Endothelial cell of umbilical vein (primary cell): ENCODE measurements at regions not wholly inside any gene's neighbourhood (a gene's known extent, or its start where the extent isn't known, plus 50 kb on each side); places are given as distances from the start of the nearest gene placed in this dataset.

Experiments
- BruUV-seq: library from RNA; stranded (reverse); fragments of 400-500 nt; replicated peaks from 2 replicates; lab custom pipeline; 2021; lab: Mats Ljungman, UMichigan
- CTCF ChIA-PET: fragments of 300-600, 350-600 bp; sonication (Branson Sonifier 250); formaldehyde crosslinking; loops from one replicate; lab custom pipeline; 2021; ENCODE audit warnings: antibody characterized with exemption, inconsistent platforms; lab: Charles Lee
- POLR2A ChIA-PET: fragments of 300-600, 350-600 bp; sonication (Branson Sonifier 250); formaldehyde crosslinking; loops from one replicate; lab custom pipeline; 2021; ENCODE audit warnings: antibody characterized with exemption, inconsistent platforms; lab: Charles Lee
- DNase-seq: peaks from one replicate; pipeline ENCODE4 v3.0.0-alpha.2; 2011; ENCODE audit warnings: low read depth, low spot score
- FAIRE-seq: peaks from 2 replicates; lab custom pipeline; 2011; peaks lifted over from hg19 to GRCh38; lab: Jason Lieb, UNC
- H2AFZ ChIP-seq: 2 replicates; pipeline ENCODE4 v1.6.0; 2012; ENCODE audit warnings: low read depth, low read length, control low read depth, inconsistent platforms
- H3K27ac ChIP-seq: 2 replicates; pipeline ENCODE4 v1.5.1; 2011; ENCODE audit warnings: low read depth, mild to moderate bottlenecking, control low read depth, low read length, moderate library complexity; ENCODE audit not compliant: insufficient read depth
- H3K27me3 ChIP-seq, 2 experiments: 2 replicates each; pipeline versions ENCODE4 v1.6.0 to v1.6.1; 2011; ENCODE audit warnings: low read length in 2 of 2, mixed read lengths in 1 of 2; ENCODE audit not compliant: control insufficient read depth in 2 of 2, insufficient read depth in 2 of 2
- H3K36me3 ChIP-seq, 2 experiments: 2 replicates in 1 of 2; 3 replicates in 1 of 2; pipeline ENCODE4 v1.5.1; 2011; ENCODE audit warnings: low read length in 2 of 2, mild to moderate bottlenecking in 1 of 2, moderate library complexity in 1 of 2; ENCODE audit not compliant: control insufficient read depth in 2 of 2, insufficient read depth in 2 of 2; ENCODE audit errors: extremely low read depth in 1 of 2
- H3K4me1 ChIP-seq: 3 replicates; pipeline ENCODE4 v1.5.1; 2011; ENCODE audit warnings: mild to moderate bottlenecking, low read length; ENCODE audit not compliant: control insufficient read depth, insufficient read depth; ENCODE audit errors: extremely low read depth
- H3K4me2 ChIP-seq: 2 replicates; pipeline ENCODE4 v1.6.1; 2011; ENCODE audit warnings: low read length, control low read depth, mixed read lengths; ENCODE audit not compliant: insufficient read depth
- H3K4me3 ChIP-seq, 3 experiments: fragments of 200-600 bp in 1 of 3; sonication (generic), shearing (Covaris generic) in 1 of 3; replicated peaks in 1 of 3; 2 replicates each; pipeline ENCODE4 v1.5.1; 2011 to 2016; ENCODE audit warnings: control low read depth in 3 of 3, low read length in 3 of 3, mild to moderate bottlenecking in 2 of 3, inconsistent platforms in 1 of 3, low read depth in 1 of 3, moderate library complexity in 1 of 3; ENCODE audit not compliant: insufficient read depth in 1 of 3
- H3K79me2 ChIP-seq: 2 replicates; pipeline ENCODE4 v1.6.0; 2012; ENCODE audit warnings: low read length, inconsistent platforms; ENCODE audit not compliant: control insufficient read depth, insufficient read depth
- H3K9ac ChIP-seq: replicated peaks from 2 replicates; pipeline ENCODE3; 2011; ENCODE audit warnings: low read length, control low read depth; ENCODE audit not compliant: insufficient read depth; ENCODE audit errors: extremely low read depth
- H3K9me1 ChIP-seq: replicated peaks from 3 replicates; pipeline ENCODE4 v1.6.0; 2011; ENCODE audit warnings: mild to moderate bottlenecking, low read length; ENCODE audit not compliant: control insufficient read depth, insufficient read depth; ENCODE audit errors: extremely low read depth
- H3K9me3 ChIP-seq: replicated peaks from 2 replicates; pipeline ENCODE4 v1.5.1; 2012; ENCODE audit warnings: low read length, inconsistent platforms; ENCODE audit not compliant: control insufficient read depth, insufficient read depth
- H4K20me1 ChIP-seq: replicated peaks from 2 replicates; pipeline ENCODE3; 2011; ENCODE audit warnings: mild to moderate bottlenecking, low read length; ENCODE audit not compliant: control insufficient read depth, insufficient read depth; ENCODE audit errors: extremely low read depth
- EZH2 ChIP-seq: IDR thresholded peaks from 2 replicates; pipeline ENCODE4 v1.6.1; 2012; ENCODE audit warnings: borderline replicate concordance, low read depth, mild to moderate bottlenecking, moderate library complexity, low read length, inconsistent platforms; ENCODE audit not compliant: severe bottlenecking
- FOS ChIP-seq: IDR thresholded peaks from 2 replicates; pipeline ENCODE4 v1.6.1; 2011; ENCODE audit warnings: mild to moderate bottlenecking, low read length, moderate library complexity, borderline replicate concordance; ENCODE audit not compliant: insufficient read depth
- GATA2 ChIP-seq: IDR thresholded peaks from 2 replicates; pipeline ENCODE4 v1.7.0; 2011; ENCODE audit warnings: low read depth, mild to moderate bottlenecking, moderate library complexity, mixed read lengths, low read length; ENCODE audit not compliant: insufficient read length, insufficient read depth
- JUN ChIP-seq: IDR thresholded peaks from 2 replicates; pipeline ENCODE4 v1.6.1; 2011; ENCODE audit warnings: borderline replicate concordance, low read depth; ENCODE audit not compliant: insufficient read length, insufficient read depth
- MYC ChIP-seq: IDR thresholded peaks from one replicate; pipeline ENCODE4 v1.6.1; 2011; ENCODE audit warnings: mild to moderate bottlenecking, low read depth, low read length
- POLR2A ChIP-seq: IDR thresholded peaks from 2 replicates; pipeline ENCODE4 v1.6.1; 2012; ENCODE audit warnings: low read depth, mild to moderate bottlenecking, control low read depth, low read length
- POLR2AphosphoS5 ChIP-seq: IDR thresholded peaks from 2 replicates; pipeline ENCODE4 v1.6.1; 2012; ENCODE audit warnings: low read depth, mild to moderate bottlenecking, control low read depth, low read length, moderate library complexity; ENCODE audit not compliant: insufficient read depth
- dilution Hi-C: fragments of 300-500 bp; cut with MboI; formaldehyde crosslinking; loops from one replicate; pipeline ENCODE4 v1.15.0; 2019; ENCODE audit warnings: low sequenced_read_pairs; ENCODE audit not compliant: extremely low pct_ligation_motif_present
- intact Hi-C: fragments of 100-400 bp; cut with micrococcal nuclease; formaldehyde crosslinking; loops from one replicate; pipeline ENCODE4 v1.10.0; 2022
- TF ChIP-seq, protein P1 (sequence below): IDR thresholded peaks from 2 replicates; pipeline ENCODE4 v1.6.1; 2011; ENCODE audit not compliant: insufficient read depth, insufficient read length
- TF ChIP-seq, protein P2 (sequence below), 2 donors: IDR thresholded peaks; 1 replicate in 1 of 2; 2 replicates in 1 of 2; pipeline ENCODE4 v1.5.1; 2011; ENCODE audit warnings: low read length in 2 of 2, mild to moderate bottlenecking in 2 of 2, moderate library complexity in 2 of 2, control low read depth in 1 of 2, inconsistent platforms in 1 of 2, low read depth in 1 of 2; ENCODE audit not compliant: insufficient read depth in 1 of 2; ENCODE audit errors: extremely low read depth in 1 of 2

DNA sequence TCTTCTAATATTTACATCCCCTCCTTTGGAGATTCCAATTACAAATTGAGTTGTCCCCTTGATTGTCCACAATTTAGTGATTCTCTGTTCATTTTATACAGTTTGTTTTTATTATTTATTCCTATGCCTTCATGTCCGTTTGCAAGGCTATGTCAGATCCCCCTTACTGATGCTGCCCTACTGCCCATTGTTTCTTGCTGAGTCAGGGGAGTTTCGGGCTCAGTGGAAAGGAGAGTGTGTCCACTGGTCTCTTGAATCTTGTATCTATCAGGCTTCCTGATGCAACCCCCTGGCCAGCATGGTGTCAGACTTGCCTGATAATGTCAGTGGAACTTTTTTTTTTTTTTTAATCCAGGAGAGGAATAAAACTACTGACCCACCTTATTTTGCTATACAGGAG, 384.4 kb downstream of the CDC14C start:
- intact Hi-C loops: no loop called here

More for the DNA sequence above, 384.4 kb downstream of the CDC14C start:
- no TSS peak for BruUV-seq
- POLR2A ChIA-PET: no interaction called here
- H3K4me3 ChIP-seq: no peak overlapping the region
- no peak overlapping the region for H3K27ac ChIP-seq
- no peak for DNase-seq
- H2AFZ ChIP-seq: no peak overlapping the region
- dilution Hi-C loops: no loop called here
- H3K9ac ChIP-seq: no peak overlapping the region
- no peaks in the 10 kb centered on the region for H4K20me1 ChIP-seq
- H3K36me3 ChIP-seq: no peaks in the 10 kb centered on the region
- H3K79me2 ChIP-seq: no peaks in the 10 kb centered on the region
- no peak for TF ChIP-seq POLR2AphosphoS5
- TF ChIP-seq, protein P1, sequence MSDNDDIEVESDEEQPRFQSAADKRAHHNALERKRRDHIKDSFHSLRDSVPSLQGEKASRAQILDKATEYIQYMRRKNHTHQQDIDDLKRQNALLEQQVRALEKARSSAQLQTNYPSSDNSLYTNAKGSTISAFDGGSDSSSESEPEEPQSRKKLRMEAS: no peak
- TF ChIP-seq FOS: no peak
- no peak for TF ChIP-seq MYC
- no peak for TF ChIP-seq POLR2A
- TF ChIP-seq, protein P2, sequence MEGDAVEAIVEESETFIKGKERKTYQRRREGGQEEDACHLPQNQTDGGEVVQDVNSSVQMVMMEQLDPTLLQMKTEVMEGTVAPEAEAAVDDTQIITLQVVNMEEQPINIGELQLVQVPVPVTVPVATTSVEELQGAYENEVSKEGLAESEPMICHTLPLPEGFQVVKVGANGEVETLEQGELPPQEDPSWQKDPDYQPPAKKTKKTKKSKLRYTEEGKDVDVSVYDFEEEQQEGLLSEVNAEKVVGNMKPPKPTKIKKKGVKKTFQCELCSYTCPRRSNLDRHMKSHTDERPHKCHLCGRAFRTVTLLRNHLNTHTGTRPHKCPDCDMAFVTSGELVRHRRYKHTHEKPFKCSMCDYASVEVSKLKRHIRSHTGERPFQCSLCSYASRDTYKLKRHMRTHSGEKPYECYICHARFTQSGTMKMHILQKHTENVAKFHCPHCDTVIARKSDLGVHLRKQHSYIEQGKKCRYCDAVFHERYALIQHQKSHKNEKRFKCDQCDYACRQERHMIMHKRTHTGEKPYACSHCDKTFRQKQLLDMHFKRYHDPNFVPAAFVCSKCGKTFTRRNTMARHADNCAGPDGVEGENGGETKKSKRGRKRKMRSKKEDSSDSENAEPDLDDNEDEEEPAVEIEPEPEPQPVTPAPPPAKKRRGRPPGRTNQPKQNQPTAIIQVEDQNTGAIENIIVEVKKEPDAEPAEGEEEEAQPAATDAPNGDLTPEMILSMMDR (IDR thresholded peaks at IDR 0.05; ENCODE audit: extremely low read depth in 1 of 2, insufficient read depth in 1 of 2, low read depth in 1 of 2, low read length in 2 of 2): no peak
- no peak for TF ChIP-seq EZH2
- no peak for TF ChIP-seq GATA2
- TF ChIP-seq JUN: no peak
- FAIRE-seq: no peak
- no peaks in the 10 kb centered on the region for H3K4me1 ChIP-seq
- no peak overlapping the region for H3K4me2 ChIP-seq
- CTCF ChIA-PET: no interaction called here
- no peaks in the 10 kb centered on the region for H3K27me3 ChIP-seq
- no peaks in the 10 kb centered on the region for H3K9me1 ChIP-seq
- H3K9me3 ChIP-seq: peaks cover 2% of the 10 kb centered on the region
